HG03457 (cell line): ENCODE measurements at regions not wholly inside any gene's neighbourhood (a gene's known extent, or its start where the extent isn't known, plus 50 kb on each side); places are given as distances from the start of the nearest gene placed in this dataset.
"Not testable (repeated sequence)": the region's sequence is repeated elsewhere in the genome, so short reads cannot be mapped to it uniquely, and the experiment has no call there.

Experiments used
- ATAC-seq: cut with Tn5 transposase; IDR thresholded peaks from one replicate; pipeline ENCODE4 v1.9.1; 2021; ENCODE audit warnings: moderate number of reproducible peaks; ENCODE audit not compliant: unreplicated experiment

DNA sequence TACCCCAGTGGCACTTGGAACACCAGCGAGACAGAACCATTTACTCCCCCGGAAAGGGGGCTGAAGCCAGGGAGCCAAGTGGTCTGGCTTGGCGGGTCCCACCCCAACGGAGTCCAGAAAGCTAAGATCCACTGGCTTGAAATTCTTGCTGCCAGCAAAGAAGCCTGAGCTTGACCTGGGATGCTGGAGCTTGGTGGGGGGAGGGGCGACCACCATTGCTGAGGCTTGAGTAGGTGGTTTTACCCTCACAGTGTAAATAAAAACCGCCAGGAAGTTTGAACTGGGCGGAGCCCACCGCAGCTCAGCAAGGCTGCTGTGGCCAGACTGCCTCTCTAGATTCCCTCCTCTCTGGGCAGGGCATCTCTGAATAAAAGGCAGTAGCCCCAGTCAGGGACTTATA is 62.8 kb downstream of the RPS24 start:
- ATAC-seq, result not testable (repeated sequence)

DNA sequence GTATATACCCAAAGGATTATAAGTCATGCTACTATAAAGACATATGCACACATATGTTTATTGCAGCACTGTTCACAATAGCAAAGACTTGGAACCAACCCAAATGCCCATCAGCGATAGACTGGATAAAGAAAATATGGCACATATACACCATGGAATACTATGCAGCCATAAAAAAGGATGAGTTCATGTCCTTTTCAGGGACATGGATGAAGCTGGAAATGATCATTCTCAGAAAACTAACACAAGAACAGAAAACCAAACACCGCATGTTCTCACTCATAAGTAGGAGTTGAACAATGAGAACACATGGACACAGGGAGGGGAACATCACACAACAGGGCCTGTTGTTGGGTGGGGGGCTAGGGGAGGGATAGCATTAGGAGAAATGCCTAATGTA is 68.9 kb downstream of the RPS24 start:
- ATAC-seq, result not testable (repeated sequence)

- ATAC-seq, result no peak
Measured at GRCh38 chr10:78109210-78109609, 75.5 kb downstream of the RPS24 start.

- ATAC-seq, result no peak
Measured at GRCh38 chr10:78115135-78115853, 81.6 kb downstream of the RPS24 start.

- ATAC-seq, result no peak
Measured at GRCh38 chr10:78116361-78116760, 82.7 kb downstream of the RPS24 start.

- ATAC-seq, result no peak
Measured at GRCh38 chr10:78118591-78118990, 84.9 kb downstream of the RPS24 start.

GRCh38 chr10:78121801-78122200 is 88.1 kb downstream of the RPS24 start:
- ATAC-seq, result no peak

GRCh38 chr10:78124167-78124566 is 90.5 kb downstream of the RPS24 start:
- no peak for ATAC-seq

- no peak for ATAC-seq
Measured at GRCh38 chr10:78129211-78129610, 95.5 kb downstream of the RPS24 start.

- no peak for ATAC-seq
Measured at GRCh38 chr10:78130966-78131710, 97.5 kb downstream of the RPS24 start.

GRCh38 chr10:78134773-78135306 is 101.2 kb downstream of the RPS24 start:
- ATAC-seq, result no peak

- no peak for ATAC-seq
Measured at GRCh38 chr10:78137147-78137546, 103.5 kb downstream of the RPS24 start.

DNA sequence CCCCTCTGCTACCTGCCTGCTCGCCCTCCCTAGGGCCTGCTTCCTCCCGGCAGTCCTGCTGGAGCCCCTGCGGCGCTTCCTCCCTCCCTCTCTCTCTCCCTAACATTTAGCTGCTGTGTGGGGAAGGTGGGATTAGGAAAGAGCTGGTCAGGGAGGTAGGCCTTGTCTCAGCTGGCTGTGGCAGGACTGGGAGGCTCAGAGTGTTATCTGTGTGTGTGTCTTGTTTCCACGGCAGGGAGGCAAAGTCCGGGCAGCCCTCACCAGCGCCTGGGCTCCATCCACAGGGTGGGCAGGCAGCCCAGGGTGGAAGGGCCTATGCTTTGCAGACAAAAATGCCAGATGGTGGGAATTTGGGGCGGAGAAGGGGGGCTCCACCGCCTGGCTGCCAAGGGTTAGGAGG is 105.7 kb downstream of the RPS24 start:
- no peak for ATAC-seq

DNA sequence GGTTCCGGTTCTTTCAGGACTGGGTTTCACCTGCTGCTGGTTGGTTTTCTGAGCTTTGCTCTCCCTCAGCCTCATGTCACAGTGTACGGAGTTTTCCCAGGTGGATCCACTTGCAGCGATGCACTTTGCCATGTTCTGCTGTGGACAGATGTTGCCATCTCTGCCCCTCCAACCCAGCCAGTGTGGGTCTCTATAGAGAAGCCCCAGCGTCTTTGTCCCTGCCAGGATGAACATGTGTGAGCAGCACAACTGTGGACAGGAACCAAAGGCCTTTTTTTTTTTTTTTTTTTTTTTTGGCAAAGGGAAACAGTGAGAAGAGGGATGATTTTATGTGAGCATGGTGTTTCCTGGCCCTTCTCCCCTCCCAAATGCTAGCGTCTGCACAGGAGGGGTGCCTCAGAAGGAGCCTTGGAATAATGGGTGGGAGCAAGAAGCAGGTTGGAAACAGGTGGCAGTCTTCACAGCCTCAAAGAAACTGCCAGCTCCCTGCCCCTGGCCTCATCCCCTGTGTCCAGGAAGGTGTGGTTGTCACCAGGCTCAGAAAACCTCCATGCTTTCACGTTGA is 106.5 kb downstream of the RPS24 start:
- ATAC-seq, result no peak

- no peak for ATAC-seq
Measured at GRCh38 chr10:78143576-78143975, 109.9 kb downstream of the RPS24 start.

GRCh38 chr10:78146200-78146599 is 112.5 kb downstream of the RPS24 start:
- no peak for ATAC-seq

GRCh38 chr10:78147202-78147601 is 113.5 kb downstream of the RPS24 start:
- no peak for ATAC-seq

DNA sequence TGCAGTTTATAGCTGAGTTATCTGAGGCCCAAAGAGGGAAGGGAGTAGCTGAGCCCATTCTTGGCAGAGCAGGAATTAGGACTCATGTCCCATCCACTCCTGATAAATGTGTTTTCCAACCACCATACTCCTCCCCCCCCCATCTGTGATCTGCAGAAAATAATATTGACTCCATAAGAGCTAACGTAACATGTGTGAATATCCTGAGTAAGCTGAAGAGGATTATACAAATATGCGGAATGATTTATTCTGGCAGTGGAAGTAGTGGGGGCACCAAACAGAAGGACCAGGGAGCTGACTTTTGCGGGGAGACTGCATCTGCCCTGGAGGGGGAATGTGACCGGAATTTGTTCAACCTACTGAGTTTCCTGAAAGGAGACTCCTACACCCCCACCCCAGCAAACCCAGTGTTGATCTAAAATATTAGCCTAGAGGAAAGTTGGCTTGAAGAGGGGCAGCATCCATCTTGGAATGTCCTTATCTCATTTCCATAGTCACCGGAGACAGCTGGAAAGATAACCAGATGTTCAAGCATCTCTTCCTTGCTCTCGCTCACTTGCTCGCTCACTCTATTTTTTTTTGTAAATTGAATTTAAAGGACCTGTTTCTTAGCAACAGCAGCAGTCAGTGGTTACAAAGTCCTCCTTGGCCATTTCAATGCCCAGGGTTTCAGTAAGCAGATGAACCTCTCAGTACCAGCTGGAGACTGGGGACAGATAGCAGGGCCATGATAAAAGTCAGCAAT is 114.7 kb downstream of the RPS24 start:
- ATAC-seq, result no peak

- no peak for ATAC-seq
Measured at GRCh38 chr10:78148961-78149612, 115.4 kb downstream of the RPS24 start.

- no peak for ATAC-seq
Measured at GRCh38 chr10:78150756-78151155, 117.1 kb downstream of the RPS24 start.

DNA sequence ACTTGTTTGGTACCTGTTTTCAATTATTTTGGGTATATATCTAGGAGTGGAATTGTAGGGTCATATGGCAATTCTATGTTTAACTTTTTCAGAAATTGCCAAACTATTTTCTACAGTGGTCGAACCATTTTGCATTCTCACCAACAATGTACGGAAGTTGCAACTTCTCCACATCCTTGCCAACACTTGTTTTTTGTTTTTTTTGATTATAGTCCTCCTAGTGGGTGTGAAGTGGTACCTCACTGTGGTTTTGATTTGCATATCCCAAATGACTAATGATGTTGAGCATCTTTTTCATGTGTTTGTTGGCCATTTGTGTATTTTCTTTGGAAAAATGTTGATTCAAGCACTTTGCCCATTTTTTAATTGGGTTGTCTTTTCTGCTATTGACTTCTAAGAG is 122.1 kb downstream of the RPS24 start:
- no peak for ATAC-seq
